Calu3 (cell line): ENCODE measurements at regions not wholly inside any gene's neighbourhood (a gene's known extent, or its start where the extent isn't known, plus 50 kb on each side); places are given as distances from the start of the nearest gene placed in this dataset.

ENCODE experiments used
- BruUV-seq: library from RNA; stranded (reverse); fragments of 400-500 nt; replicated peaks from 2 replicates; lab custom pipeline; 2021; lab: Mats Ljungman, UMichigan
- CTCF ChIA-PET: fragments of 300-600 bp; sonication (Branson Sonifier 250); formaldehyde crosslinking; loops from one replicate; lab custom pipeline; 2022; ENCODE audit warnings: antibody characterized with exemption; lab: Charles Lee
- DNase-seq: peaks from one replicate; pipeline ENCODE4 v3.0.0; 2022
- H3K27ac Mint-ChIP-seq: one replicate; pipeline ENCODE4 v1.8.0; 2022; ENCODE audit warnings: mixed read lengths; ENCODE audit not compliant: unreplicated experiment
- H3K27me3 Mint-ChIP-seq: one replicate; pipeline ENCODE4 v1.8.0; 2022; ENCODE audit warnings: mixed read lengths; ENCODE audit not compliant: unreplicated experiment
- H3K36me3 Mint-ChIP-seq: one replicate; pipeline ENCODE4 v1.8.0; 2022; ENCODE audit warnings: mild to moderate bottlenecking, moderate library complexity, mixed read lengths; ENCODE audit not compliant: insufficient read depth, unreplicated experiment
- H3K4me1 Mint-ChIP-seq: one replicate; pipeline ENCODE4 v1.8.0; 2022; ENCODE audit warnings: mild to moderate bottlenecking, low read depth, mixed read lengths; ENCODE audit not compliant: unreplicated experiment
- H3K4me3 Mint-ChIP-seq: one replicate; pipeline ENCODE4 v1.8.0; 2022; ENCODE audit warnings: mild to moderate bottlenecking, low read depth, moderate library complexity, mixed read lengths; ENCODE audit not compliant: unreplicated experiment
- H3K9me3 Mint-ChIP-seq: one replicate; pipeline ENCODE4 v1.8.0; 2022; ENCODE audit warnings: low read depth, mixed read lengths; ENCODE audit not compliant: unreplicated experiment
- CTCF ChIP-seq: fragments of 200-600 bp; IDR thresholded peaks from one replicate; pipeline ENCODE4 v1.8.0; 2022; ENCODE audit warnings: antibody characterized with exemption; ENCODE audit not compliant: unreplicated experiment
- intact Hi-C: fragments of 100-400 bp; cut with micrococcal nuclease; formaldehyde crosslinking; loops from one replicate; pipeline ENCODE4 v1.10.0; 2022; ENCODE audit not compliant: unreplicated experiment

- CTCF ChIA-PET: no interaction called here
- Mint-ChIP-seq H3K4me3 (no peak overlapping the region), H3K9me3 (no peaks in the 10 kb centered on the region), H3K36me3 (no peaks in the 10 kb centered on the region), H3K4me1 (no peaks in the 10 kb centered on the region), H3K27me3 (peaks cover 93% of the 10 kb centered on the region), H3K27ac (no peak overlapping the region)
- intact Hi-C loops: no loop called here
- no peak for DNase-seq
- TF ChIP-seq CTCF: no peak
- no TSS peak for BruUV-seq
Observed at GRCh38 chr17:79248843-79249493, 174.3 kb downstream of the ENGASE start.

DNA sequence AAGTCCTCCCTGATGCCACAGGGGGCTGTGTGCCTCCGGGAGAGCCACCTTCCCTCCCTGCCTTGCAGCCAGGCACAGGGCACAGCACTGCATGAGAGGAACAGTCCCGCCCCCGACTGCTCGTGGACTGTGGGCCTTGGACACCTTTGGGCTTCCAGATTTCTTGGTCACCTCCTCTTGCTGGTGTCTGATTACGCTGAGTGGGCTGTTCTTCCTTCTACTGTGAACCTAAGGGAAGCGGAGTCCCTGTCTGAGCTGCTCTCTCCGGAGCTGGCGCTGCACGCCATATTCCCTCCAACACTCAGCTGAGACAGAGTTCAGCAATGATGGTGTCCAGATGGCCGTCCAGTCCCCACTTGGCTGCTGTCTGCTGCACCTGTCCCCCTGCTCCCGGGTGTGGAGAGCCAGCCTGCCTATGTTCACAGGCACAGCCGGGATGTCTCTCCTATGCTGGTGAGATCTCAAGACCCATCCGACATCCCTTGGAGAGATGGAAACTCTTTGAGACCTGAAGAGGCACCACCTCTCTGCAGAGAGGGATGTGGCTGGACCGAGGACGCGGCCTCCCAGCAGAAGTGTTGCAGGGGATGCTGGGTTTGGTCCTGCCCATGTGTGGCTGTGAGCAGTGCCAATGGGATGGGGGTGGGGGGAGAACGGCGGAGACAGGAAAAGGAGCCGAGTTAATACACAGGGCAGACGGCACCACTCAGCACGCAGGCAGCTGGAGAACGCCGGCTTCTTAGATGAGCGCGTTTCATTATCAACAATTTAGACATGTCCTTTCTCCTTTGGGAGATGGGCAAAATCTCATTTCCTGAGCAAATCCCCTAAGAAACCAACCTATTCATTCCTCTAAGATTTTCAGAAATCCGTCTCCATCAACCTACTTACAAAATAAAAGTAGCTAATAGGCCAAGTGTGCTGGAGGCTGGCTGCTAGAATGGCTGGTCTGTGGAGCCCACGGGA, 171.9 kb downstream of the ENGASE start:
- BruUV-seq: no TSS peak
- CTCF ChIA-PET: interaction anchor here (0.6 to 0.7 kb wide), 2 partner anchors 35 to 459 kb away, joined by 4 read pairs; no protein-coding TSS in a partner anchor
- no peaks in the 10 kb centered on the region for H3K9me3 Mint-ChIP-seq

DNA sequence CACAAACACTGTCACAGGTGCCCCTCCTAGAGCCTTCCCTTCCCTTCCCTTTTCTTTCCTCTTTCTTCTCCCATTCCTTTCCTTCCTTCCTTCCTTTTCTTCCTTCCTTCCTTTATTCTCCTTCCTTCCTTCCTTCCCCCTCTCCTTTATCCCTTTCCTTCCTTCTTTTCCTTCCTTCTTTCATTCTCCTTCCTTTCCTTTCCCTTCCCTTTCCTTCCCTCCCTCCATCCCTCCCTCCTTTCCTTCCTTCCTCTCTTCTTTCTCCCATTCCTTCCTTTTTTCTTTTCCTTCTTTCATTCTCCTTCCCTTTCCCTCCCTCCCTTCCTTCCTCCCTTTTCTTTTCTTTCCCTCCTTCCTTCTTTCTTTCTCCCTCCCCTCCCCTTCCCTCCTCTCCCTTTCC, 170.0 kb downstream of the ENGASE start:
- Mint-ChIP-seq H3K27ac (no peak overlapping the region), H3K4me3 (no peak overlapping the region), H3K9me3 (no peaks in the 10 kb centered on the region), H3K36me3 (no peaks in the 10 kb centered on the region), H3K27me3 (peaks cover 93% of the 10 kb centered on the region), H3K4me1 (no peaks in the 10 kb centered on the region)
- no peak for DNase-seq
- intact Hi-C loops: no loop called here
- TF ChIP-seq CTCF: no peak
- no TSS peak for BruUV-seq
- CTCF ChIA-PET: no interaction called here

More for the DNA sequence above, 171.9 kb downstream of the ENGASE start:
- no peak overlapping the region for H3K4me3 Mint-ChIP-seq
- H3K4me1 Mint-ChIP-seq: no peaks in the 10 kb centered on the region
- intact Hi-C loops: no loop called here
- H3K27me3 Mint-ChIP-seq: peaks cover 93% of the 10 kb centered on the region
- no peak for TF ChIP-seq CTCF
- H3K27ac Mint-ChIP-seq: no peak overlapping the region
- no peaks in the 10 kb centered on the region for H3K36me3 Mint-ChIP-seq
- no peak for DNase-seq

DNA sequence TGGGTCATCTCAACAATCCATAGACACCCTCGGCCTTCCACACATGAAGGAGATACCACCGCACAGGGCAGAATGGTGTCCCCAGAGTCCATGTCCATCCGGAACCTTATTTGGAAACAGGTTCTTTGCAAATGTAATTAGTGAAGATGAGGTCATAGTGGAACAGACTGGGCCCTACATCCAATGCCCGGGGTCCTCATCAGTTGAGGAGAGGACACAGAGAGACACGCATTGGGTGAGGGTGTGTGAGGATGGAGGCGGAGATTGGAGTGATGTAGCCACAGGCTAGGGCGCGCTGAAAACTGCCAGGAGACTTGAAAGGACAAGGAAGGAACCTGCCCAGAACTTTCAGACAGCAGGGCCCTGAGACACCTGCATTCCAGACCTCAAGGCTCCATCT, 169.4 kb downstream of the ENGASE start:
- CTCF ChIA-PET: no interaction called here
- no peak for TF ChIP-seq CTCF
- intact Hi-C loops: no loop called here
- DNase-seq: no peak
- H3K27ac Mint-ChIP-seq: no peak overlapping the region
- no peak overlapping the region for H3K4me3 Mint-ChIP-seq
- H3K36me3 Mint-ChIP-seq: no peaks in the 10 kb centered on the region
- no peaks in the 10 kb centered on the region for H3K9me3 Mint-ChIP-seq
- BruUV-seq: no TSS peak
- peaks cover 93% of the 10 kb centered on the region for H3K27me3 Mint-ChIP-seq
- no peaks in the 10 kb centered on the region for H3K4me1 Mint-ChIP-seq
